SK-N-SH treated with all-trans-retinoic acid at 6 μM for 48 hours (cell line): ENCODE measurements at regions not wholly inside any gene's neighbourhood (a gene's known extent, or its start where the extent isn't known, plus 50 kb on each side); places are given as distances from the start of the nearest gene placed in this dataset.

Source experiments
- ARNTL ChIP-seq: fragments of 450-650 bp; formaldehyde crosslinking; IDR thresholded peaks from 2 replicates; pipeline ENCODE4 v1.5.0; 2020; ENCODE audit warnings: low read depth, mild to moderate bottlenecking, moderate library complexity, borderline replicate concordance
- PPARA ChIP-seq: fragments of 250-450 bp; sonication (Bioruptor Pico); IDR thresholded peaks from 2 replicates; pipeline ENCODE4 v1.5.0; 2020; ENCODE audit warnings: mild to moderate bottlenecking, borderline replicate concordance
- ZFP3 ChIP-seq: fragments of 250-450 bp; sonication (Bioruptor Pico); IDR thresholded peaks from 2 replicates; pipeline ENCODE4 v1.5.0; 2020; ENCODE audit warnings: mild to moderate bottlenecking, moderate library complexity
- ZFP30 ChIP-seq: fragments of 450-650 bp; formaldehyde crosslinking; IDR thresholded peaks from 2 replicates; pipeline ENCODE4 v1.5.0; 2022; ENCODE audit warnings: mild to moderate bottlenecking, moderate library complexity

GRCh38 chr2:180187611-180188010 lies 180.5 kb upstream of the CWC22 start:
- TF ChIP-seq ARNTL (CRISPR knock-in tag) (no peak), ZFP30 (no peak), ZFP3 (no peak), PPARA (no peak)
